Natural killer cell (primary cell): ENCODE measurements at regions not wholly inside any gene's neighbourhood (a gene's known extent, or its start where the extent isn't known, plus 50 kb on each side); places are given as distances from the start of the nearest gene placed in this dataset.

Experiments used
- ATAC-seq, 3 donors: fragments of 150-1000 bp in 2 of 3; fragments of 200-7000 bp in 1 of 3; cut with Tn5 transposase; 1 replicate in 1 of 3; 2 replicates in 2 of 3; pipeline ENCODE4 v1.10.0; 2021; ENCODE audit warnings: mild to moderate bottlenecking in 2 of 3, moderate library complexity in 2 of 3
- DNase-seq, 2 donors: peaks; one replicate each; pipeline versions ENCODE4 v3.0.0 to v3.0.0-alpha.2; 2013 to 2021; ENCODE audit warnings: mixed read lengths in 1 of 2
- H3K27ac ChIP-seq: one replicate; pipeline ENCODE4 v1.5.1; 2013; ENCODE audit warnings: mild to moderate bottlenecking, low read length
- H3K27me3 ChIP-seq: one replicate; pipeline ENCODE4 v1.6.1; 2013; ENCODE audit warnings: low read length; ENCODE audit not compliant: control insufficient read depth, insufficient read depth
- H3K36me3 ChIP-seq: one replicate; pipeline ENCODE4 v1.6.1; 2013; ENCODE audit warnings: low read length; ENCODE audit not compliant: control insufficient read depth, insufficient read depth
- H3K4me1 ChIP-seq: one replicate; pipeline ENCODE4 v1.6.1; 2013; ENCODE audit warnings: low read length; ENCODE audit not compliant: control insufficient read depth, insufficient read depth
- H3K4me3 ChIP-seq: one replicate; pipeline ENCODE4 v1.5.1; 2013; ENCODE audit warnings: low read length
- H3K9me3 ChIP-seq: one replicate; pipeline ENCODE4 v1.6.1; 2013; ENCODE audit warnings: low read length; ENCODE audit not compliant: control insufficient read depth, insufficient read depth
- H3K27ac Mint-ChIP-seq, 2 donors: one replicate each; pipeline ENCODE4 v1.8.0; 2022; ENCODE audit warnings: mild to moderate bottlenecking in 2 of 2, mixed read lengths in 2 of 2, moderate library complexity in 1 of 2
- H3K27me3 Mint-ChIP-seq, 2 donors: one replicate each; pipeline ENCODE4 v1.8.0; 2022; ENCODE audit warnings: low read depth in 2 of 2, mixed read lengths in 2 of 2
- H3K36me3 Mint-ChIP-seq: one replicate; pipeline ENCODE4 v1.8.0; 2022; ENCODE audit warnings: mixed read lengths
- H3K4me1 Mint-ChIP-seq, 2 donors: one replicate each; pipeline ENCODE4 v1.8.0; 2022; ENCODE audit warnings: mixed read lengths in 2 of 2
- H3K4me3 Mint-ChIP-seq: one replicate; pipeline ENCODE4 v1.8.0; 2022; ENCODE audit warnings: mild to moderate bottlenecking, moderate library complexity, mixed read lengths
- H3K9me3 Mint-ChIP-seq, 2 donors: one replicate each; pipeline ENCODE4 v1.8.0; 2022; ENCODE audit warnings: mixed read lengths in 2 of 2
- WGBS: methylation state at CpG from one replicate; pipeline ENCODE4 v1.1.7; 2013; ENCODE audit warnings: missing lambda C conversion rate; ENCODE audit not compliant: insufficient coverage; 5-methylcytosine and 5-hydroxymethylcytosine counted together
- intact Hi-C: fragments of 100-400 bp; cut with micrococcal nuclease; formaldehyde crosslinking; loops from one replicate; pipeline ENCODE4 v1.14.2; 2022
- TF ChIP-seq, protein P1 (sequence below): fragments of 200-600 bp; IDR thresholded peaks from one replicate; pipeline ENCODE4 v1.8.0; 2022; ENCODE audit warnings: antibody characterized with exemption

DNA sequence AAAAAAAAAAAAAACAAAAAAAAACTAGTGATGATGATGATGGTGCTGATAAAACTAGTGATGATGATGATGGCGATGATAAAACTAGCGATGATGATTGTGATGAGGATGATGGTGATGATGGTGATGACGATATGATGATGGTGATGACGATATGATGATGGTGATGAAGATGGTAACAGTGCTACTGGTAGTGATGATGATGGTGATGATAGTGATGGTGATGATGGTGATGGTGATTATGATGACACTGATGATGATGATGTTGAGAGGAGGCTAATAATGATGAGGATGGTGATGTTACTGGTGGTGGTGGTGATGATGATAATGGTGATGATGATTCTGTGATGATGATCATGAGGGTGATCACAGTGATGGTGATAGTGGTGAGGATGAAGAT is 345.5 kb upstream of the CDH4 start:
- H3K4me1 Mint-ChIP-seq = no peaks in the 10 kb centered on the region
- H3K9me3 ChIP-seq = no peaks in the 10 kb centered on the region
- no peak overlapping the region for H3K4me3 ChIP-seq
- H3K36me3 Mint-ChIP-seq = no peaks in the 10 kb centered on the region
- TF ChIP-seq, protein P1, sequence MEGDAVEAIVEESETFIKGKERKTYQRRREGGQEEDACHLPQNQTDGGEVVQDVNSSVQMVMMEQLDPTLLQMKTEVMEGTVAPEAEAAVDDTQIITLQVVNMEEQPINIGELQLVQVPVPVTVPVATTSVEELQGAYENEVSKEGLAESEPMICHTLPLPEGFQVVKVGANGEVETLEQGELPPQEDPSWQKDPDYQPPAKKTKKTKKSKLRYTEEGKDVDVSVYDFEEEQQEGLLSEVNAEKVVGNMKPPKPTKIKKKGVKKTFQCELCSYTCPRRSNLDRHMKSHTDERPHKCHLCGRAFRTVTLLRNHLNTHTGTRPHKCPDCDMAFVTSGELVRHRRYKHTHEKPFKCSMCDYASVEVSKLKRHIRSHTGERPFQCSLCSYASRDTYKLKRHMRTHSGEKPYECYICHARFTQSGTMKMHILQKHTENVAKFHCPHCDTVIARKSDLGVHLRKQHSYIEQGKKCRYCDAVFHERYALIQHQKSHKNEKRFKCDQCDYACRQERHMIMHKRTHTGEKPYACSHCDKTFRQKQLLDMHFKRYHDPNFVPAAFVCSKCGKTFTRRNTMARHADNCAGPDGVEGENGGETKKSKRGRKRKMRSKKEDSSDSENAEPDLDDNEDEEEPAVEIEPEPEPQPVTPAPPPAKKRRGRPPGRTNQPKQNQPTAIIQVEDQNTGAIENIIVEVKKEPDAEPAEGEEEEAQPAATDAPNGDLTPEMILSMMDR = no peak
- no peak overlapping the region for H3K4me3 Mint-ChIP-seq
- no peaks in the 10 kb centered on the region for H3K4me1 ChIP-seq
- no peaks in the 10 kb centered on the region for H3K27me3 Mint-ChIP-seq
- DNase-seq (no peak), ATAC-seq (no peak)
- 94% methylated on average over 4 of the region's 4 CpGs for WGBS
- intact Hi-C loops = no loop called here
- H3K27me3 ChIP-seq = no peaks in the 10 kb centered on the region
- no peak overlapping the region for H3K27ac ChIP-seq
- H3K36me3 ChIP-seq = no peaks in the 10 kb centered on the region
- no peak overlapping the region for H3K27ac Mint-ChIP-seq
- peaks cover 0 to 3% of the 10 kb centered on the region in 2 donors for H3K9me3 Mint-ChIP-seq

DNA sequence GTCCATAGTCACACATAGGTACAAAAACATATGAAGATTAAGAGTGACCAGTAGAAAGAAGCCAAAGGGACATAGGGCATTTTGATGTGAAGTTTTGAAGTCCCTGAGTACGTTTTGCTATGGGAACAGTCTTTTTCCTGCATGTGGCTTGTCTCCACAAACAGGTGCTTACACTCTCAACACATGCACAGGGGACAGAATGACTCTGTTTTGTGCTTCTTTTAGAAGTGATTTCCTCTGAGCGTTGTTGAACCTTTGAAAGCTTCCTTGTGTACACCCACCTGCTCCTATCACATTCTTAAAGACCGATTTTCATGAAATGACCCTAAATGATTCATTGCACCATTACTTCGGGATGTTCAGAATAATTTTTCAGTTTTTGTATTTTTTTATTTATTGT is 338.8 kb upstream of the CDH4 start:
- Mint-ChIP-seq H3K4me1 (no peaks in the 10 kb centered on the region), H3K4me3 (no peak overlapping the region), H3K27ac (no peak overlapping the region), H3K36me3 (no peaks in the 10 kb centered on the region), H3K9me3 (no peaks in the 10 kb centered on the region), H3K27me3 (peaks cover 7 to 21% of the 10 kb centered on the region in 2 donors)
- intact Hi-C loops = no loop called here
- Histone ChIP-seq H3K36me3 (no peaks in the 10 kb centered on the region), H3K27me3 (no peaks in the 10 kb centered on the region), H3K4me1 (no peaks in the 10 kb centered on the region), H3K9me3 (no peaks in the 10 kb centered on the region), H3K27ac (no peak overlapping the region), H3K4me3 (no peak overlapping the region)
- TF ChIP-seq, protein P1 = no peak
- WGBS = 59% methylated on average over 3 of the region's 4 CpGs
- DNase-seq (no peak), ATAC-seq (no peak)

DNA sequence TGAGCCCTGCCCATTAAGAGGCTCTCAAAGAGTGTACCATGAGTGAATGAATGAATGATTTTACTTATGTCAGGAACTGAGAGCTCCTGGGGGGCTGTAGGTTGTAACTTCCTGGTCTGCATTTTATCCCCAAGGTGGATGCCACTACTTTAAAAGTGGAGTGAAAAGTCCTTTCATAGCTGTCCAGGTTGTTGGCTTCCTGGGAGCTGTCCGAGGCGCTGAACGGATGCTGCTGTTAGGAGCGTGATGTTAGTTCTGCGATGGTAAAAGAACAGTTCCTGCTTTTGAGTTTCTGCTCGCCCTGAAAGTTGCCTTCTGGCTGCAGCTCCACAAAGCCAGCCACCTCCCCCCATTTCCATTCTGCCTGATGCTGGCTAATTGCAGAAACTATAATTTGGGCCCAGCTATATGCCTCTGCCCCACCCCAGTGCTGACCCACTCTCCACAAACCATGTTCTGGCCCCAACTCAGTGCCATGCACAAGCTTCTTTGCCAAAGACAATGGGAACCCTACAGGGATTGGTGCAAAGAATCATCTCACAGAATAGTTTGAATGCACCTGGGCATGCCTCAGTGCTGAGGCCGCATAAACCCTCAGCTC is 330.9 kb upstream of the CDH4 start:
- H3K9me3 Mint-ChIP-seq = no peaks in the 10 kb centered on the region

More for the DNA sequence above, 330.9 kb upstream of the CDH4 start:
- ATAC-seq (no peak), DNase-seq (no peak)
- H3K27me3 Mint-ChIP-seq = peaks cover 15 to 26% of the 10 kb centered on the region in 2 donors
- Histone ChIP-seq H3K9me3 (no peaks in the 10 kb centered on the region), H3K4me1 (no peaks in the 10 kb centered on the region), H3K36me3 (no peaks in the 10 kb centered on the region), H3K27ac (no peak overlapping the region), H3K4me3 (no peak overlapping the region), H3K27me3 (no peaks in the 10 kb centered on the region)
- H3K36me3 Mint-ChIP-seq = no peaks in the 10 kb centered on the region
- 39% methylated on average over 7 of the region's 7 CpGs for WGBS
- no peak overlapping the region for H3K27ac Mint-ChIP-seq
- H3K4me3 Mint-ChIP-seq = no peak overlapping the region
- TF ChIP-seq, protein P1 = no peak
- no peaks in the 10 kb centered on the region for H3K4me1 Mint-ChIP-seq
- intact Hi-C loops = no loop called here
